Dermis microvascular lymphatic vessel endothelial cell (primary cell): ENCODE measurements at regions not wholly inside any gene's neighbourhood (a gene's known extent, or its start where the extent isn't known, plus 50 kb on each side); places are given as distances from the start of the nearest gene placed in this dataset.

Source experiments
- DNase-seq, 2 donors: peaks; one replicate each; pipeline versions ENCODE4 v3.0.0 to v3.0.0-alpha.2; 2010; ENCODE audit warnings: low read depth in 2 of 2

- DNase-seq: no peak
Observed at GRCh38 chr10:62625484-62625883, 179.0 kb upstream of the ADO start.

DNA sequence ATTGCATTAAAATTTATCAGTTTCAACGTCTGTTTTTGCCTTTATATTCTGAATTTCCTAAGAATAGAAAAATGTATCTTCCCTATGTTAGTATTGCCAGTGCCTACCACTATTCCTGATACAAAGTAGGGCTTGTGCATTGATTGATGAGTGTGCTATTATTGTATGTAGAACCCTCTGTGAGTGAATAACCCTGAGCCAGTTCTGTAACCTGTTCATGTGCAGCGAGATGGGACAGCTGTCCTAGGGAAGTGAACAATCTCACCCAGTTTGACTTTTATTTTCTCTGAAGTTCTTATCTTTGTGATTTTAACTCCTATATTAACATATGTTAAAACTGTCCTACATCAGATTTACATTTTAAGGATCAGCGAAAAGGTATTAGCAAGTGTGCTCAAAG, 178.4 kb upstream of the ADO start:
- no peak for DNase-seq

DNA sequence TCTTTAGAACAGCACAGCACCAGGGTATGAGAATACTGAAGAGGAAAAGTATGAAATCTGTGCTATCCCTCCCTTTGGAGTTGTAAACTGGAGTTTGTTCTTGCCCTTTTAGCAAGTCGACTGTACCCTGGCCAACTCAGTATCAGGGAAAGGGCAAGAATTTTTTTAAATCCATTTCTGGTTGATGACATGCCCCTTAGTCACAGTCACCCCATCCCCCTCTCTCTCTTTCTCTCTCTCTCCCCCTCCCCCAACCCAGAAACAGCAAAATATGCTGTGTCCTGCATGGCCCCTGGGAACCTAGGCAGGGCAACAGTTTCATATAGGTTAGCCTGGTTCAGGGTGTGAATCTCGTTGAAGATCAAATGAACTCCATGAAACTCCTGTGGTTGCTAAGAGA, 177.7 kb upstream of the ADO start:
- no peak for DNase-seq

DNA sequence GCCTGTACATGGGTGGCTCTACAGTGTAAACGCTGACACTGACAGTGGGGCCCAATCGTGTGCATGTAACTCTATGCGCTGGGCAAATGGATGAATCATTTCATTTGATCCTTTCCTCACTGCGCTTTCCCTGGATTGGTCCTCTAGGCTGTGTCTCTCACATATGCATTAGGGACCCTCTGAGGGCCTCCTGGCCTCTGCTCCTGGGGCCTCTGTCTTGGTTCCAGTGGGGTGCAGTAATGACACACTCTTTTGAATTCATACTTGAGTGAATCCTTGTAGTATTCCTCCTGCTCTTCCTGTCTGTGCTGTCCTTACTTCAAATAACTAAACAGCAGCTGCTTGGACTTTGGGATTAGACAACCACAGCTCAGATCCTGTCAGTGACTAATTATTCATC, 176.5 kb upstream of the ADO start:
- DNase-seq: no peak

- DNase-seq: no peak
Observed at GRCh38 chr10:62631241-62631640, 173.3 kb upstream of the ADO start.

- peak; percentile 12 to 15 for DNase-seq
Observed at GRCh38 chr10:62632071-62632809, 172.3 kb upstream of the ADO start.

DNA sequence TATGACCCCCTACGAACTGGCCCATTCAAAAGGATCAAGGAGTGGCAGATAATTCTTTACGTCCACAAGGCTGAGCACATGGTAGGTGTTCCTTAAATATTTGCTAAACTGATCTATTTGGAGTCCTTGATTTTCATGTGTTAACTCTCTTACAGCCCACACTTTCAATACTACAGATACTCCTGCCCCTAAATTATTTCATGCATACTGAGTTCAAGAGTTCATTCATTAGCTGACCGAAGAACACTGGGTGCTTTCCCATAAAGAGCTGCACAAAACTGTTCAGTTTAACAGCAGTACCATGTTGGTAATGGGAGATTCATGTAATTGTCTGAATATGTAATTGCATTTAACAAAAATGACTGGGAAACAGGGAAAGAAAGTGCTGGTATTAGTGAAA, 170.5 kb upstream of the ADO start:
- DNase-seq: no peak

- no peak for DNase-seq
Observed at GRCh38 chr10:62634576-62634975, 169.9 kb upstream of the ADO start.

- no peak for DNase-seq
Observed at GRCh38 chr10:62635127-62635526, 169.4 kb upstream of the ADO start.

DNA sequence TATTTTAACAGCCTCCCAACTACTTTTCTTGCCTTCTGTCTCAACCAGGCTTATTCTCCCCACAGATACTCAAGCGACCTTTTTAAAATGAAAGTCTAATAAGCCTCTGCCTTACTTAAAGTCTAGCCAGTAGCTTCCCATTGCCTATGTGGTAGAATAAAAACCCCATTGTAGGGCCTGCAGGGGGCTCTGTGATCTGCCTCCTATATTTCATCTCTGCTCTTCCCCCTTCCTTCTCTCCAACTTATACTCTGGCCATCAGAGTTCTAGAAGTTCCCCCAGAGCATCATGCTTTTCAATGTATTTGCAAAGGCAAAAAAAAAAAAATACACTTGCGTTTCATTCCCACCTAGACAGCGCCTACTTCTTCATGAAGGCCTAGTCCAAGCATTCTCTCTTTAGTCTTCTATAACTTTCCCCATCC, 167.7 kb upstream of the ADO start:
- DNase-seq: no peak

DNA sequence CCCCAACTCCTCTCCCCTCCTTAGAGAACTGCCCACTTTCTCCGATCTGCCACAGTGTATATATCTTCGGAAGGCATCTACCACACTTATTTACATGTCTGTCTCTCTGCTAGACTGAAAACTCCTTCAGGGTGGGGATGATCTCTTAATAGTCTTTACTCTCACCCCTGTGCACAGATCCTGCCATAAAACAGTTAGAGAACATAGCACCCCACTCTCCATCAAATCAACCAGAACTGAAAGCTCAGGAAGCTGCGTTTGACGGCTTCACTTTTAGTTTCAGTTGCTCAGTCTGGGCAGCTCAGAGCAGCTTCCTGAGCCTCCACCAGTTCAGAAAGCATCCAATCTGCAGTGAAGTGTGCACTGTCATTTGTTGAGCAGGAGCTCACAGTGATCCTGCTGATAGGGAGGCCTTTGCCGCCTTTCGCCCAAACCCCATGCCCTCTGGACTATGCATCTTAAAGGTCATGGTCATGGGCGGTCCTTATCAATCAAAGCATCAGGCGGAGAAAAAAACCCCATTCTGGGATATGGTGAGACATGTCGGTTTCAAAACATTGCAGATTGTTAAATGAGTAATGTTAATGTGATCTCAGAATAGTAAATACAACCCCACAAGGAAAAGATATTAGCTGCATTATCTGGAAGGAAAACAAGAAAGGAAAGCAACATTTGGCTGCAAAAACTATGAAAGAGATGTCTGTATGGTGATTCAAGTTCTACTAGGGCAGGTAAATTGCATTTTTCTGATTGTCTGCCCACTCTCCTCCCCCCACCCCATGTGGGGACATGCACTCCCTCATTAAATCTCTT, 167.1 kb upstream of the ADO start:
- DNase-seq: no peak

DNA sequence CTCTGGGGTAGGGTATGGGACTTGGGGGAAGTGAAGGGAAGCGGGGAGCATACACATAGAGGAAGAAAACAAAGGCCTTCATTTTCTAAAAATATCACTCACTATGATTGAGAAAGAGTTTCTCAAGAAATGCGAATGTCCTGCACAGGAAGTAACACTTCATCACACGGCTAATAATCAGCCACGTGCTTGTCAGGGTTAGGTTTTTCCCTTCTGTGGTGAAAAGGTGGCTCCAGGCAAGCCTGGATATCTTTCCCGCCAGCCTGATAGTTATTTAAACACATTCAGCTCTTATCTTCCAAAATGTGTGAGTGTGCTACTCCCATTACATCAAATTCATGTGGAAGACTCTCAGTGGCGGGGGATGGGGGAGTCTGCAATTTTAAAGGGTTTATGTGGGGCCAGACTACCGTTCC, 166.4 kb upstream of the ADO start:
- no peak for DNase-seq

- DNase-seq: no peak
Observed at GRCh38 chr10:62639144-62639543, 165.4 kb upstream of the ADO start.

DNA sequence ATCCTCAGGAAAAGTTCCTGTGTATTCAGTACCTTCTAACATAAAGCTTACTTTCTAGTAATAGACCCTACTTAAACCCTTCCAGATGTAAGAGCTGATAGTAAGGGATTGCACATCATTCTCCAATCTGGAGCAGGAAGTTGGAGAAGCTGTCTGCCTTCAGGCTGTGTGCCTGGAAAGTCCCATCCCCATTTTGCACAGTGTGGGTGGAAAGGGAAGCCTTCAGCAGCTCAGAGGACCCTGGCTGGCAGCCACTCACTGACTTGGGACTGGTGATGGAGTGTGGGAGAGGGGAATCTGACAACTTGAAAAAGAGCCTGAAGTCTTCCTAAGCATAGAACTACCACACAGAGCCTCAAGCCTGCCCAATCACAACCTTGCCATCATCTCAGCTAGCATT, 164.1 kb upstream of the ADO start:
- no peak for DNase-seq

- no peak for DNase-seq
Observed at GRCh38 chr10:62643606-62644587, 160.6 kb upstream of the ADO start.

DNA sequence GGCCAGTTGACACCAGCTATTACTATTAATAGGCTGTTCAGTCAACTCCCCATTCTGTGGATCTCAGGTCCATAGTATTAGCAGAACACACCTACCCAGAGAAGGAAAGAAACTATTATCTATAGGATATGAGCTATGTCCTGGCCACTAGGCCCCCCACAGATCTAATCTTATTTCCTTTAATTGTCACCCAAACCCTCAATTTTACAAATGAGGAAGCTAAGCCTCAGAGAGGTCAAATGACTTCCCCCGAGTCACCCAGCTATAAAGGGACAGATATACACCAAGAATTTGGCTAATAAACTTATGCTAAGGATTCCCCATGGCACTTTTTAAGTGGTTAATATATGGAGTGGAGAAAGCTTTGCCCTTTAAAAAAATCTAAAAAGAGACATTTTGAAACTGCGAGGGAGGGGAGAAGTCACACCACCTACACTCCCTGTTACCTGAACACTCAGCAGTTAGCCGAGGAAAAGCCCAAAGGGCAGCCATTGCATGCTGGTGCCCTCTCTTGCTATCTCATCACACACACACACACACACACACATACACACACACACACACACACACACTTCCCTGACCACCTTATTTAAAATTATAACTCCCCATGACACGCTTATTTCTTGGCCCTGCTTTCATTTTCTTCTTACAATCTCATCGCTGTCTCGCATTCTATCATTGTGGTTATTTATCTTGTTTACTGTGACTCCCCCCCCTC, 157.0 kb upstream of the ADO start:
- DNase-seq: no peak

DNA sequence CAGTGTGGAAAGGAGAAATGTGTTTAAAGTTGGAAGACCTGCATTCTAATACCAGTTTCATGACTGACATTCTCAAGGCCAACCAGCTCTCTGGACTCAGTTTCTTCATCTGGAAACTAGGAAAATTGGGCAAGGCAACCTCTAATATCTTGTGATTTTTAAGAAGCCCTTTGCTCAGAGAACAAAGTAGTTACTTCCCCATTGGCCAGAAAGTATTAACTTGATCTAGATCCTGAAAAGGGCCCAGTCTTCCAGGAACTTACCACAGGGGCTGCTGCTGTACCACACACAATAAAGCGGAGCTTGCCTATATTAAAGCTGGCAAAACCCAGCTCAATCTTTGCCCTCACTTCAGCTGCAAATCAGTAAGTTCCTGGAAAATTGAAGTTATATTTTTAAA, 155.6 kb upstream of the ADO start:
- DNase-seq: no peak

- no peak for DNase-seq
Observed at GRCh38 chr10:62650411-62650810, 154.1 kb upstream of the ADO start.

- DNase-seq: no peak
Observed at GRCh38 chr10:62651341-62651740, 153.2 kb upstream of the ADO start.

DNA sequence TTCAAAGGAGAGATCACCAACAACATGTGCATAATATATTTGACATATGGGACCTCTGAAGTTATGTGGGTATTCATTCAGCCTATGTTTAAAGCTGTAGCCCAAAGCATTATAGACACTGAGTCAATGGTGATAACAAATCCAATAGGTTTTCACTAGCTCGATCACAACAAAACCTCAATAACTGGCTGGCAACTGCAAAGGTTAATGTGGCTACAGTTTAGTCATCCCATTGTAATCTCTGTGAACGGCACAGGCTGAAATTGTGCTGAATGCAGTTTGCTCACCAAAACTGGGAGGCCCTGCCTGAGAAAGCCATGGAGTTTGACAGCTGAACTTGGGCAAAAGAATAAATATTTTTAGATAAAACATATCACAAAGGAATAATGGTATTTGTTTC, 152.4 kb upstream of the ADO start:
- DNase-seq: no peak

GRCh38 chr10:62652564-62652963, 152.0 kb upstream of the ADO start:
- no peak for DNase-seq
